NCI-H1417 treated with DMSO at 0.1 percent for 48 hours (cell line): ENCODE measurements at regions not wholly inside any gene's neighbourhood (a gene's known extent, or its start where the extent isn't known, plus 50 kb on each side); places are given as distances from the start of the nearest gene placed in this dataset.
A peak's percentile ranks its signal among the peaks of the same experiment; 100 is the strongest.
"Not testable (repeated sequence)": the region's sequence is repeated elsewhere in the genome, so short reads cannot be mapped to it uniquely, and the experiment has no call there.

Experiments used
- DNase-seq: peaks from one replicate; lab custom pipeline; 2025; lab: John Stamatoyannopoulos, UW

DNA sequence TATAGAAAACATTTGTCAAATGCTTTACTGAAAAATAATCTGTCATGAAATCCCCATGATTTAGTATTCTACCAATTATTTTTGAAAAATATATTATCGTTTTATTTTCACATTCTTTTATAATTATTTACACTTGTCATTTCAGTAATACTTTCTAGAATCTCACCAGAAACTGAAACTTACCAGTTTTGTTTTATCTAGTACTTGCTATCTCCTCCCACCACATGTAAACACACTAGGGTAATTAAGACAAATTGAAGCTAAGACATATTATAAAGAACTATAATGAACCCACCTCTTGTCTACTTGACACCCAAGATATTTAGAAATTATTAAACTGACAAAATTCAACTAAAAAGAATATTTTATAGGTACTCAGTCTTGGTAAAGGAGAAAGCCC is 51.5 kb upstream of the GRM3 start:
- DNase-seq, result no peak

DNA sequence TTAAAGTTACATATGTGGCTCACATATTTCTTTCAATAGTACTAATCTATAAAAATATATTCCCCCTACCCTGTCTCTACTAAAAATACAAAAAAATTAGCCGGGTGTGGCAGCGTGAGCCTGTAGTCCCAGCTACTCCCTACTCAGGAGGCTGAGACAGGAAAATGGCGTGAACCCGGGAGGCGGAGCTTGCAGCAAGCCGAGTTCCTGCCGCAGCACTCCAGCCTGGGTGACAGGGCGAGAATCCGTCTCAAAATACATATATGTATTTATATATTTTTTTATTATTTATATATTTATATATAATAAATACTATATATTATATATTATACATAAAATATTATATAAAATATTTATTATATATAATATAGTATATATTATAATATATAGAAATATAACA is 69.7 kb upstream of the GRM3 start:
- no peak for DNase-seq

- DNase-seq, result peak; percentile 38
These were observed 84.8 kb upstream of the GRM3 start for GRCh38 chr7:86558680-86559501.

DNA sequence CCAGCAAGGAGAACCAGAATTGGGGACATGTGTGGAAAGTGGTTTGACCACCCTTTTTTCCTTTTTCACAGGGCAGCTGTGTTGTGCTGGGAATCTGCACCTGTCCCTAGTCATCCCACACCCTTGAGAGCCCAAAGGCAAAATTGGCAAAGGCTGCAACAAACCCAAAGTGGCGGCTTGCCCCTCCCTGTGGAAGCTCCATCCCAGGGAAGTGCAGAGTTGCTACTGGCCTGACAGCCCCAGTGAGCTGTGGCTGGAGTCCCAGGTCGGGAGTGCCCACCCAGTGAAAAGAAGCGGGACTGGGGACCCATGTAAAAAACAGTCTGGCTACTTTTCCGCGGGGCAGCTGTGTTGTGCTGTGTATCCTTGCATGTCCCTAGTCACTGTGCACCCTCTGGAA is 109.1 kb upstream of the GRM3 start:
- DNase-seq, result no peak

DNA sequence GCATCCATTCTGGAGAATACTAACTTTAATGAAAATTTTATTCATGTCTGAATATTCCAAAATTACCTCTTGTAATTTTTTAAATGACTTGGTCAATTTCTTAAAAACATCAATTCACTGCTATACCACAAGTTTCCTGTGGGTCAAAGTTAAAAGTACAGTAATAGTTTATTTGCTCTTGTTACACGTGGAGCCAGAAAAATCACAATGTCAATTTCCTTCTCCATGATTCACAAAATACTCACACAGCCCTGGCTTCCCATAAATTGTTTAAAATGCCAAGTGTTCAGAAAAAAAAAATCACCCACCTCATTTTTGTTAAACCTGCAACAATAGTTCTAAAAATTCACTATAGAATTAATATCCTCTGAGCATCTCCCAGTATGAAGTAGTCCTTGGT is 139.5 kb upstream of the GRM3 start:
- DNase-seq, result no peak

GRCh38 chr7:86499986-86500385 is 143.7 kb upstream of the GRM3 start:
- no peak for DNase-seq

- no peak for DNase-seq
These were observed 157.9 kb upstream of the GRM3 start for GRCh38 chr7:86485827-86486226.

- no peak for DNase-seq
These were observed 164.6 kb upstream of the GRM3 start for GRCh38 chr7:86479144-86479543.

GRCh38 chr7:86477343-86477935 is 166.3 kb upstream of the GRM3 start:
- no peak for DNase-seq

DNA sequence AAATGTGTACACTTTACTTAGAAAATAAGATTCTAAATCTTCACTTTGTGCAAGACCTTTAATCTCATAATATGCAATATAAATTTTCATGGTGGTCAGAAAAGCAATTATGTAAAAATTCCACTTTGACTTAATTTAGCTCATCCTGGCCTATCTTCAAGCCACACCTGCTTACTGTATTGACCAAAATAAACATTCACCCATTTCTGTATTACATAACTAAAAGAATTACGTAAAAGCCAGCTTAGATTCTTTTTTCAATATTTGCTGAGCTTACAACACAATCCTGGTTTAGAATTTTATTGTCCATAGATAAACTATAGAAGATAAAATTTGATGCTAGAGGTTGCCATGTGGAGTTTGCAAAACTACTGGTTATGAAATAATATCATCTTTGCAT is 172.9 kb upstream of the GRM3 start:
- DNase-seq, result no peak

DNA sequence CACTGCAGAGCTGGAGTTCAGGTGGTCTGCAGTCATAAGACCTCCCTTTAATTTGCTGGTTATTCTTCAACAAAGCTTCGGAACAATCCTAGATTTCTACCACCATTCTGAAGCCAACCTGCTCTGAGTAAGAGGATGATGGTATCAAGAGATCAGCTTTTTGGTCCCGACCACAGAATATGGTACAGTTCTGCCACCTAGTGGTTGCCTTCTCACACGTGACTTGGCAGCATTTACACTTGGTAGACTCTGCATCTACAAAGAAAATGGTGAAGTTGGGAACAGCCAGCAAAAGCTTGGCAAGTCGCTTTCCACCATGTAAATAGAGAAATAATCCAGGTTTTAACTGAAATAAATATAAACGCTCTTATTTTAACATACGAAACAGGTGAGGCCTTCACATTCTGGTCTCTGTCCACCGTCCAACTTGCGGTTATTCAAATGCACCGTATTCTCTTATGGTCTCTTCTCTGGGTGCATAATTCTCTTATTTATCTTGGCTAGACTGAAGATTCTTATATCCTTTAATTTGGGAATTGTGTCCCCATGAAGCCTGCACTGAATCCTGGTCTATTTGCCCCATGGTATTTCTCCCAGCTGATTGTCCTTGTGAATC is 173.9 kb upstream of the GRM3 start:
- peak; percentile 61 for DNase-seq

GRCh38 chr7:86454753-86455152 is 189.0 kb upstream of the GRM3 start:
- DNase-seq, result no peak

DNA sequence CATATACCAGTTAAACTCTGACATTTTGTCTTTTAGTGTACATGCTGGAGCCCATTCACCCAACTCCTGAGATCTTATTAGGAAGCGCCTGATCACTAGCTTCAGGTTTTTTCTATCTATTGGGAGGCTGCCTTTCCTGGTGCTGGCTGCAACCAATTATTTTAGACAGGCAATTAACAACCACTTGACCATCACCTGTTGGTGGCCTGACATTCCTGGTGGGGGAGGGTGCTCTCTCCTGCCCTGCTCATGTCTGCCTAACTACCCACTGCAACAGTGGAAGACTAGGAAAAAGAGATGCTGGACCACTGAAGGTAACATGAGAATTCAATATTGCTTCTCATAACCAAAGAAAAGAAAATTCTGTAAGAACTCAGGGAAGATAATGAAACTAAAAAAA is 190.3 kb upstream of the GRM3 start:
- peak; percentile 19 for DNase-seq

GRCh38 chr7:86448856-86449255 is 194.9 kb upstream of the GRM3 start:
- no peak for DNase-seq

DNA sequence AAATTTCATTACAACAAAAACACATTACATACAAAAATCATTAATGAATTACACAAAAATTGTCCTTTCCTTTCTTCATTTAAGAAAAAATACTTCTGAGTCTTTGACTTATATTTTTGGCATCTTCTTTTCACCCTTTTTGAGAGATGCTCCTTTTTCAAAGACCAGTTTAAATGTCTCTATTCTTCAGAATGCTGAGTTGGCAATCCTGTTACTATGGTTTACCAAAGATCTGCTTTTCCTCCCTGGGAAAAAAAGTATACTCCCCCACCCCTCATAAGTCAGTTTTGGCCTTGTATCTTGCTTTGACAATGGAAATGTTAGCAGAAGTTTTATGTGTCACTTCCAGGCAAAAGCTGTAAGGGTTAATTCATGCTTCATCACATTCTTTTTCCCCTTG is 198.4 kb upstream of the GRM3 start:
- DNase-seq, result no peak

DNA sequence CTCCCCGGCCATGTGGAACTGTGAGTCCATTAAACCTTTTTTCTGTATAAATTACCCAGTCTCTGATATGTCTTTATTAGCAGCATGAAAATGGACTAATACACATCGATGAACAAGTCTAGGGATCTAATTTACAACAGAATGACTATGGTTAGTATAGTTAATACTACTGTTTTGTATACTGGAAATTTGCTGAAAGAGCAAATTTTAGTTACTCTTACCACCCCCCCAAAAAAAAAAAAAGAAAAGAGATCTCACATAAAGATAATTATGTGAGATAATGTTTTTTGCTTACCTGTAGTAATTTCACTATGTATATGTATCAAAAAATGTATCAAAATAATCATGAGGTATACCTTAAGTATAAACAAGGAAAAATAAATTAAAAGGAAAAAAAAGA is 199.5 kb upstream of the GRM3 start:
- DNase-seq, result no peak

DNA sequence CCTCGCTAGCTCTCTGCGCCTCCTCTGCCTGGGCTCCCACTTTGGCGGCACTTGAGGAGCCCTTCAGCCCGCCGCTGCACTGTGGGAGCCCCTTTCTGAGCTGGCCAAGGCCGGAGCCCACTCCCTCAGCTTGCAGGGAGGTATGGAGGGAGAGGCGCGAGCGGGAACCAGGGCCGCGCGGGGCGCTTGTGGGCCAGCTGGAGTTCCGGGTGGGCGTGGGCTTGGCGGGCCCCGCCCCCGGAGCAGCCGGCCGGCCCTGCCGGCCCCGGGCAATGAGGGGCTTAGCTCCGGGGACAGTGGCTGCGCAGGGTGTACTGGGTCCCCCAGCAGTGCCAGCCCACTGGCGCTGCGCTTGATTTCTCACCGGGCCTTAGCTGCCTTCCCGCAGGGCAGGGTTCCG is 203.3 kb upstream of the GRM3 start:
- DNase-seq, result not testable (repeated sequence)

DNA sequence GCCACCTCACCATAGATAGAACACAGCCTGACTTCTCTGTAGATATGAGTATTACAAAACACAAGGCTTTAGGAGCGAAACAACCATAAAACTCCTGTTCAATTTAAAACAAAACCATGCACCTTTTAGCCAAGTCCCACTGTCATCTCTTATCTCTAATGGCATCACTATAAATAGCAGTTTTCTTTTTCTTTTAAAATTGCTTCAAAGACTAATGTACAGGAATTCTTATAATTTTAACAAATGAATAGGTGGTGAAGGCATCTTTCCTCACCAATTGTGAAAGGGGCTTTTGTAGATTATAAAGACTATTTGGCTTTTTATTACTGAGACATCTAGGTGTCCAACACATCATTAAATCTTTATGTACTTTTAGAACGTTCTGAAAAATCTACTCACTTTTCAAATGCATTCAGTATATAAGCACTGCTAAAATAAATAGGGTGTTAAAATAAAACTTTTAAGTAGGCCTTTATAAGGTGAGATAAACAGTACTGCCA is 205.7 kb upstream of the GRM3 start:
- no peak for DNase-seq

DNA sequence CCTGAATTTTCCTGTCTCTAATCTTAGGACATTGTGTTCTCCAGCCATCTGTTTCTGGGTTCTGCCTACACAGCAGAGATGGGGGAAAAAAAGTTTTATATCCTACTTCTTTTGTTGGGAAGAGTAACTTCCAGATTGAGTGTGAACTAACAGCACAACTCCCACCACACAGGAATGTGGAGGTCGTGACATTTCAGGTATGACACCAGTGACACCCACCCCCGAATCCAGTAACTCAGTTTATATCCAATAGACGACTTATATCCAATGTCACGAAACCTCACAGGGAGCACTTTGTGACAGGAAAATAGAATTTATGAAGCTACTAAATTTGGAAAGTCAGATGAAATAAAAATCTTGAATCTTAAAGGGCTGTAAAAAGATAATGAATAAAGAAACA is 211.9 kb upstream of the GRM3 start:
- no peak for DNase-seq

GRCh38 chr7:86411814-86412213 is 231.9 kb upstream of the GRM3 start:
- DNase-seq, result no peak

GRCh38 chr7:86407291-86407690 is 236.4 kb upstream of the GRM3 start:
- DNase-seq, result no peak

- DNase-seq, result no peak
These were observed 251.9 kb upstream of the GRM3 start for GRCh38 chr7:86391813-86392212.

DNA sequence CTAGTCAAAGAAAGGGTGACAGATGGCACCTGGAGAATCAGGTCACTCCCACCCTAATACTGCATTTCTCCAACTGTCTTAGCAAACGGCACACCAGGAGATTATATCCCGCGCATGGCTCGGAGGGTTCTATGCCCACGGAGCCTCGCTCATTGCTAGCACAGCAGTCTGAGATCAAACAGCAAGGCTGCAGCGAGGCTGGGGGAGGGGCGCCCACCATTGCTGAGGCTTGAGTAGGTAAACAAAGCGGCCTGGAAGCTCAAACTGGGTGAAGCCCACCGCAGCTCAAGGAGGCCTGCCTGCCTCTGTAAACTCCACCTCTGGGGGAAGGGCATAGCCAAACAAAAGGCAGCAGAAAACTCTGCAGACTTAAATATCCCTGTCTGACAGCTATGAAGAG is 268.1 kb upstream of the GRM3 start:
- DNase-seq, result not testable (repeated sequence)
